ENCODE measurements at regions not wholly inside any gene's neighbourhood (a gene's known extent, or its start where the extent isn't known, plus 50 kb on each side); places are given as distances from the start of the nearest gene placed in this dataset.

- TF ChIP-seq MAX (IDR thresholded peaks at IDR 0.05) (no peak), TAF1 (IDR thresholded peaks at IDR 0.05; ENCODE audit: low read depth) (no peak)
Observed at GRCh38 chr13:65912516-65912915, 1317.6 kb downstream of the PCDH9 start.
